Thyroid gland (tissue), 4 donors: ENCODE measurements at regions not wholly inside any gene's neighbourhood (a gene's known extent, or its start where the extent isn't known, plus 50 kb on each side); places are given as distances from the start of the nearest gene placed in this dataset.

Experiments
- DNase-seq, 2 donors: peaks; one replicate each; pipeline ENCODE4 v3.0.0-alpha.2; 2019
- H3K27ac ChIP-seq, 3 donors: fragments of 200-600 bp; sonication (generic); 1 replicate in 2 of 3; 2 replicates in 1 of 3; pipeline ENCODE4 v1.5.1; 2016 to 2019; ENCODE audit warnings: mild to moderate bottlenecking in 1 of 3, moderate library complexity in 1 of 3
- H3K27me3 ChIP-seq: fragments of 200-600 bp; sonication (generic); one replicate; pipeline ENCODE4 v1.5.1; 2019
- H3K36me3 ChIP-seq, 2 donors: fragments of 200-600 bp; sonication (generic); one replicate each; pipeline ENCODE4 v1.5.1; 2016 to 2019
- H3K4me1 ChIP-seq, 2 donors: fragments of 200-600 bp; sonication (generic); one replicate each; pipeline ENCODE4 v1.5.1; 2017 to 2019
- H3K4me3 ChIP-seq, 3 donors: fragments of 200-600 bp; sonication (generic); replicated peaks in 1 of 3; 1 replicate in 2 of 3; 2 replicates in 1 of 3; pipeline ENCODE4 v1.5.1; 2016; ENCODE audit warnings: mild to moderate bottlenecking in 1 of 3
- H3K9me3 ChIP-seq: fragments of 200-600 bp; sonication (generic); one replicate; pipeline ENCODE4 v1.5.1; 2017
- POLR2A ChIP-seq, 2 donors: fragments of 450-650 bp; IDR thresholded peaks; one replicate each; pipeline ENCODE4 v1.6.1; 2017; ENCODE audit warnings: antibody characterized with exemption in 2 of 2, mild to moderate bottlenecking in 2 of 2, moderate library complexity in 1 of 2
- WGBS, 2 donors: methylation state at CpG; one replicate each; pipeline ENCODE4 v1.1.5; 2017; 5-methylcytosine and 5-hydroxymethylcytosine counted together
- intact Hi-C: fragments of 100-400 bp; cut with DNase I; formaldehyde crosslinking; loops from one replicate; pipeline ENCODE4 v1.15.1; 2023
- TF ChIP-seq, protein P1 (sequence below), 6 experiments: fragments of 200-600 bp in 3 of 6; fragments of 450-650 bp in 3 of 6; sonication (generic) in 3 of 6; IDR thresholded peaks; one replicate each; pipeline ENCODE4 v1.5.1; 2016 to 2019; ENCODE audit warnings: antibody characterized with exemption in 6 of 6, mild to moderate bottlenecking in 2 of 6, inconsistent platforms in 1 of 6, moderate library complexity in 1 of 6

DNA sequence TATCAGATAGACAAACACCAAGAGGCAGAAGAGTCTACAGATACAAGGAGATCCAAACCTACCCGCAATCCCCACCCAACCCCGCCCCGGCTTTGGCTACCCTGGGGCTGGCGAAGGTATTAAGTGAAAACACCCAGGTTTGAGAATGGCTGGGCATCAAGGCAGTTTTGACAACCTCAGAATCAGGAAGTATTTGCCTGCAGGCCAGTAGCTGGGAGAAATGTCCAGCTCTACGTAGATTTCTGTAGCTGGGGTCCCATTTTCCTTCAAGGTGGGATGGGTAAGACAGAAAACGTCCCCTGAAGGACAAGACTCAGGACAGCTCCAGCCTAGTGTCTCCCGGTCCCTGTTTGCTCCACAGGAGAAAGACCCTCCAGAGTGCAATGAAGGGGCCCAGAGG is 101.8 kb upstream of the ERG start:
- WGBS, 2 donors, result 91 to 96% methylated on average over 7 of the region's 7 CpGs
- no peak for DNase-seq
- Histone ChIP-seq H3K9me3 (no peaks in the 10 kb centered on the region), H3K27me3 (no peaks in the 10 kb centered on the region), H3K36me3 (no peaks in the 10 kb centered on the region), H3K4me3 (no peak overlapping the region), H3K27ac (no peak overlapping the region), H3K4me1 (no peaks in the 10 kb centered on the region)
- no peak for TF ChIP-seq POLR2A (IDR thresholded peaks at IDR 0.05)
- TF ChIP-seq, protein P1, sequence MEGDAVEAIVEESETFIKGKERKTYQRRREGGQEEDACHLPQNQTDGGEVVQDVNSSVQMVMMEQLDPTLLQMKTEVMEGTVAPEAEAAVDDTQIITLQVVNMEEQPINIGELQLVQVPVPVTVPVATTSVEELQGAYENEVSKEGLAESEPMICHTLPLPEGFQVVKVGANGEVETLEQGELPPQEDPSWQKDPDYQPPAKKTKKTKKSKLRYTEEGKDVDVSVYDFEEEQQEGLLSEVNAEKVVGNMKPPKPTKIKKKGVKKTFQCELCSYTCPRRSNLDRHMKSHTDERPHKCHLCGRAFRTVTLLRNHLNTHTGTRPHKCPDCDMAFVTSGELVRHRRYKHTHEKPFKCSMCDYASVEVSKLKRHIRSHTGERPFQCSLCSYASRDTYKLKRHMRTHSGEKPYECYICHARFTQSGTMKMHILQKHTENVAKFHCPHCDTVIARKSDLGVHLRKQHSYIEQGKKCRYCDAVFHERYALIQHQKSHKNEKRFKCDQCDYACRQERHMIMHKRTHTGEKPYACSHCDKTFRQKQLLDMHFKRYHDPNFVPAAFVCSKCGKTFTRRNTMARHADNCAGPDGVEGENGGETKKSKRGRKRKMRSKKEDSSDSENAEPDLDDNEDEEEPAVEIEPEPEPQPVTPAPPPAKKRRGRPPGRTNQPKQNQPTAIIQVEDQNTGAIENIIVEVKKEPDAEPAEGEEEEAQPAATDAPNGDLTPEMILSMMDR (IDR thresholded peaks at IDR 0.05), result no peak
- intact Hi-C loops, result no loop called here

DNA sequence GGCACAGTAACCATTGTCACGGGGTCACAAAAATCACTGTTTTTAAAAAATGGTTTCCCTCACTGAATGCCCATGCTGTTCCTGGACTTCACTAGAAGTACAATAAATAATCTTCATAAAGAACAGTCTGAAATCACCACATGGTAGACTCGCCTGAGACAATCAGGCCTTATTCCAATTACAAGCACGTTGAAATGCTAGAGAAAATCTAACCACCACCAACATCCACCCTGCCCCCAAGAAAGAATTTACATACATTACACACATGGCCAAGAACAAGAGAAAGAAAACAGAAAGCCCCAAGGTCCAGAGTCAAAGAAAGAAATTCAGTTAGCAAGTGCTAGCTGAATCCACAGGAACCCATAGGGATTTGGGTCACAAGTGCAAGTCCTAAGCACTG is 107.0 kb upstream of the ERG start:
- Histone ChIP-seq H3K4me3 (no peak overlapping the region), H3K4me1 (no peaks in the 10 kb centered on the region), H3K9me3 (no peaks in the 10 kb centered on the region), H3K27ac (no peak overlapping the region), H3K27me3 (no peaks in the 10 kb centered on the region), H3K36me3 (no peaks in the 10 kb centered on the region)
- DNase-seq, result no peak
- 87 to 90% methylated on average over 3 of the region's 3 CpGs for WGBS, 2 donors
- intact Hi-C loops, result no loop called here
- TF ChIP-seq, protein P1 (IDR thresholded peaks at IDR 0.05), result no peak
- TF ChIP-seq POLR2A (IDR thresholded peaks at IDR 0.05), result no peak

DNA sequence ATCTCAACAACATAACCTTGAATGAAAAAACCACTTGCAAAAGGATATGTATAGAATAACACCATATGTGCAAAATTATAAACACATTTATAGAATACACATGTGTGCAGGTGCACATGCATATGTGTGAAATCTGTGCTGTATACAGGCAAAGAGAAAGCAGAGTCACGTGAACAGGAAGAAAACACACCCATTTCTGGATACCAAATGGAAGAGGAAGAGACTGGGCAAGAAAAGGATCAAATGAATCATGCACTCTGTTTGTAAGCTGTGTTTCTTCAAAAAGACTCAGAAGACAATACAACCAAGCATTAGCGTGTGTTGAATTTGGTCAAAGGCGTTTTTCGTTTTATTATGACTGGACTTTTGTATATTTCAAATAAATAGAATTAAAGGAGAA is 111.3 kb upstream of the ERG start:
- H3K27ac ChIP-seq, result no peak overlapping the region
- TF ChIP-seq, protein P1 (IDR thresholded peaks at IDR 0.05), result no peak
- no peak for TF ChIP-seq POLR2A (IDR thresholded peaks at IDR 0.05)
- no peaks in the 10 kb centered on the region for H3K9me3 ChIP-seq
- no peaks in the 10 kb centered on the region for H3K27me3 ChIP-seq
- no peak for DNase-seq
- intact Hi-C loops, result no loop called here
- H3K36me3 ChIP-seq, result no peaks in the 10 kb centered on the region
- no peaks in the 10 kb centered on the region for H3K4me1 ChIP-seq
- WGBS, 2 donors, result 68 to 71% methylated on average over 4 of the region's 4 CpGs
- no peak overlapping the region for H3K4me3 ChIP-seq

DNA sequence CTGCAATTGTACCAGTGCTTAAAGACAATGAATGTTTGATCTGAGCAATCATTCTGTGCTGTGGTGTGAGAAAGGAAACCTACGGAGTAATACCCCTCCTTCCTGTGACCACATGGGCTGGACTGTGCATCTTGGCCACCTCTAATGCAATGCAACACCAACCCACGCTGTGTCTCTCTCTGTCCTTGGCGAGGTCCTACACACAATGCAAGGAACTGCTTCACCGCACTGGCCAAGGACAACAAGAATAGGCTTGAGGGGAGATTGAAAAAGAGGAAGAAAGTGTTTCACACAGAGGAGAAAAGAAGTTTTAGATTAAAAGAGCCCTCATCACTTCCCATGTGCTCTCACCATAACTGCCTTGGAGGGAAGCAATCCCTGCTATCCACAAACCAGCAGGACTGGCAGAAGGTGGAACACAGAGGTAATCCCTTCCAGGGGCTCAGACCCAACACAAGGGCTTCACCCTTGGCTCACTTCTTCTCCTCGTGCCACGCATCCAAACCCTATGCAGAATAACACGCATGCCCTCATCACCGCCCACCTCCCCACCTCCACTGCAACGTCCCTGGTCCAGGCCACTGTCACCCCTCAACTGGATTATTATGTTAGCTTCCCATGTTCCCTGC is 112.5 kb upstream of the ERG start:
- no peak for DNase-seq
- Histone ChIP-seq H3K27ac (no peak overlapping the region), H3K9me3 (no peaks in the 10 kb centered on the region), H3K27me3 (no peaks in the 10 kb centered on the region), H3K4me3 (no peak overlapping the region), H3K36me3 (no peaks in the 10 kb centered on the region), H3K4me1 (no peaks in the 10 kb centered on the region)
- WGBS, 2 donors, result 76 to 77% methylated on average over 9 of the region's 9 CpGs
- TF ChIP-seq, protein P1 (IDR thresholded peaks at IDR 0.05), result no peak
- TF ChIP-seq POLR2A (IDR thresholded peaks at IDR 0.05), result no peak
- intact Hi-C loops, result no loop called here

DNA sequence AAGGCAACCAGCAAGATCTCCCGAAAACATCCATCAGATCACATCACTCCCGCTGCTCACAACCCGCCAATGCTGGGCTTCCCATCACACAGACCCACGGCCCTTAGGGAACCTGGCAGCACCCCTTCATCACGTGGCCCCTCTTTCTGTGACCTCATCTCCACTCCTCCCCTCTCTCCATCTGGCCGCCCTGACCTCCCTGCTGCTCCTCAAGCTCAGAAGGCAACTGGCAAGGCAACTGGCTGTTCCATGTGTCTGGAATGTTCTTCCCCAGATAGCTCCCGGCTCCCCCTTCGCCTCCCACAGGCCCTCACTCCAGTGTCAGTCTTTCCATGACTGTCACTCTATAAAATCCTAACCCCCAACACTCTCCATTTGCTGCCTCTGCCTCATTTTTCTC is 113.0 kb upstream of the ERG start:
- DNase-seq, result no peak
- Histone ChIP-seq H3K4me1 (no peaks in the 10 kb centered on the region), H3K9me3 (no peaks in the 10 kb centered on the region), H3K4me3 (no peak overlapping the region), H3K27me3 (no peaks in the 10 kb centered on the region), H3K36me3 (no peaks in the 10 kb centered on the region), H3K27ac (no peak overlapping the region)
- WGBS, 2 donors, result 84 to 85% methylated on average over 8 of the region's 8 CpGs
- intact Hi-C loops, result no loop called here
- TF ChIP-seq, protein P1 (IDR thresholded peaks at IDR 0.05), result no peak
- TF ChIP-seq POLR2A (IDR thresholded peaks at IDR 0.05), result no peak
